Neural crest cell (in vitro differentiated cells): ENCODE measurements at regions not wholly inside any gene's neighbourhood (a gene's known extent, or its start where the extent isn't known, plus 50 kb on each side); places are given as distances from the start of the nearest gene placed in this dataset. TPM values are rescaled to one million over a fixed set of nuclear protein-coding genes. Genes with fewer than 3 reads are reported as not detected.

Experiments used
- DNase-seq: peaks from one replicate; pipeline ENCODE4 v3.0.0; 2021; ENCODE audit warnings: low read depth, mixed read lengths, low spot score
- H3K27ac Mint-ChIP-seq: one replicate; pipeline ENCODE4 v1.8.0; 2021; ENCODE audit warnings: mild to moderate bottlenecking, mixed read lengths; ENCODE audit not compliant: unreplicated experiment
- H3K27me3 Mint-ChIP-seq: 2 replicates; pipeline ENCODE4 v1.8.0; 2021; ENCODE audit warnings: low read depth, mild to moderate bottlenecking, mixed read lengths
- H3K36me3 Mint-ChIP-seq: 2 replicates; pipeline ENCODE4 v1.8.0; 2021; ENCODE audit warnings: low read depth, mild to moderate bottlenecking, mixed read lengths
- H3K4me1 Mint-ChIP-seq: 2 replicates; pipeline ENCODE4 v1.8.0; 2021; ENCODE audit warnings: mixed read lengths
- H3K4me3 Mint-ChIP-seq: one replicate; pipeline ENCODE4 v1.8.0; 2021; ENCODE audit warnings: mild to moderate bottlenecking, mixed read lengths
- H3K9me3 Mint-ChIP-seq: 2 replicates; pipeline ENCODE4 v1.8.0; 2021; ENCODE audit warnings: mixed read lengths
- CTCF ChIP-seq: fragments of 200-600 bp; sonication (generic); conservative IDR thresholded peaks from 2 replicates; pipeline ENCODE4 v1.5.0; 2021; ENCODE audit warnings: antibody characterized with exemption, mild to moderate bottlenecking
- microRNA-seq: library from miRNA; unstranded; fragments of <30 nt; microRNA quantifications from one replicate; pipeline ENCODE4, GENCODE V29; 2020

- DNase-seq, result no peak
- H3K9me3 Mint-ChIP-seq, result no peaks in the 10 kb centered on the region
- H3K4me3 Mint-ChIP-seq, result no peak overlapping the region
These were observed 63.1 kb upstream of the FOXG1 start for GRCh38 chr14:28703482-28703881.

GRCh38 chr14:28704153-28704552 lies 62.4 kb upstream of the FOXG1 start:
- H3K4me3 Mint-ChIP-seq, result no peak overlapping the region
- no peaks in the 10 kb centered on the region for H3K36me3 Mint-ChIP-seq
- no peak for DNase-seq
- no peaks in the 10 kb centered on the region for H3K4me1 Mint-ChIP-seq
- no peaks in the 10 kb centered on the region for H3K9me3 Mint-ChIP-seq
- no peak overlapping the region for H3K27ac Mint-ChIP-seq
- no peaks in the 10 kb centered on the region for H3K27me3 Mint-ChIP-seq
- TF ChIP-seq CTCF, result no peak

More at GRCh38 chr14:28703482-28703881, 63.1 kb upstream of the FOXG1 start:
- no peaks in the 10 kb centered on the region for H3K4me1 Mint-ChIP-seq
- H3K27ac Mint-ChIP-seq, result no peak overlapping the region
- no peaks in the 10 kb centered on the region for H3K36me3 Mint-ChIP-seq
- TF ChIP-seq CTCF, result no peak
- H3K27me3 Mint-ChIP-seq, result no peaks in the 10 kb centered on the region

- Mint-ChIP-seq H3K36me3 (no peaks in the 10 kb centered on the region), H3K9me3 (no peaks in the 10 kb centered on the region), H3K4me1 (no peaks in the 10 kb centered on the region), H3K27ac (no peak overlapping the region), H3K4me3 (no peak overlapping the region), H3K27me3 (no peaks in the 10 kb centered on the region)
- no peak for TF ChIP-seq CTCF
- no peak for DNase-seq
These were observed 58.8 kb upstream of the FOXG1 start for GRCh38 chr14:28707814-28708213.

GRCh38 chr14:28709571-28710305 lies 56.8 kb upstream of the FOXG1 start:
- H3K27me3 Mint-ChIP-seq, result no peaks in the 10 kb centered on the region
- no peaks in the 10 kb centered on the region for H3K4me1 Mint-ChIP-seq
- no peak for DNase-seq
- no peak overlapping the region for H3K4me3 Mint-ChIP-seq
- no peak overlapping the region for H3K27ac Mint-ChIP-seq
- no peak for TF ChIP-seq CTCF
- H3K9me3 Mint-ChIP-seq, result no peaks in the 10 kb centered on the region
- no peaks in the 10 kb centered on the region for H3K36me3 Mint-ChIP-seq

Small RNAs in the stretch of these regions (microRNA-seq; reads per million reads assigned to microRNA genes)
- 3.6 reads per million for gene MIR3171
- not detected for gene MIR4307
